ENCODE measurements at regions not wholly inside any gene's neighbourhood (a gene's known extent, or its start where the extent isn't known, plus 50 kb on each side); places are given as distances from the start of the nearest gene placed in this dataset.
"Not testable (repeated sequence)": the region's sequence is repeated elsewhere in the genome, so short reads cannot be mapped to it uniquely, and the experiment has no call there.

DNA sequence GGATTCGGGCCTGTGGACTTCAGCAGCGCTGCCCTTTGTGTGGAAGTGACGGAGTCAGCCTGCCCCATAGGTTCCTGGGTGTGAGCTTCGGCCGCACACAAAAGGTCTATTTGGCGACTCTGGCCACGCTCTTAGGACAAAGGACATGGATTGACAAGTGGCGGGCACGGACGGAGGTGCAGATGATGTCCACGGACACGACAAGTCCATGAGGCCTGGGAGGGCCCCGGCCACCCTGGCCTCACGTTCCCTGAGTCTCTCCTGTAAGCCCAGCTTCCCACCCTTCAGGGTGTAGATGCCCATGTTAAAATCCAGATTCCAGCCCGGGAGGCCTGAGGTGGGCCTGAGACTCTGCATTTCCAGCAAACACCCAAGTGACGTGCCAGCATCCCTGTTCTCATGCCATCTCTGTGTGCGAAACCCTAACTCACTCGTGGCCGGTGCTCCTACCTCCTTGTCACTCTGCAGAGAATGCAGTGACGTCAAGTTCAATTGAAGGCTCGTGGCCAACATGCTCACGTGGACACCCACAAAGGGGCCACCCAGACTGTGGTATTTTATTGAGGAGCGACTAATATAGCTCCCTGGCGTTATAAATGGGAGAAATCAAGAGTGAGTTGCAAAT is 111.7 kb downstream of the RTP5 start:
- DNase-seq (ENCODE audit: low read depth in 2 of 3, low spot score in 2 of 3): no peak

- no peak for DNase-seq (ENCODE audit: low read depth in 2 of 3, low spot score in 2 of 3)
Observed at GRCh38 chr2:241982706-241983570, 113.4 kb downstream of the RTP5 start.

- DNase-seq (ENCODE audit: low read depth in 2 of 3, low spot score in 2 of 3): no peak
Observed at GRCh38 chr2:241983571-241984270, 114.2 kb downstream of the RTP5 start.

GRCh38 chr2:241984271-241984655 is 114.7 kb downstream of the RTP5 start:
- DNase-seq (ENCODE audit: low read depth in 2 of 3, low spot score in 2 of 3): no peak

GRCh38 chr2:241984658-241985057 is 115.1 kb downstream of the RTP5 start:
- no peak for DNase-seq (ENCODE audit: low read depth in 2 of 3, low spot score in 2 of 3)

DNA sequence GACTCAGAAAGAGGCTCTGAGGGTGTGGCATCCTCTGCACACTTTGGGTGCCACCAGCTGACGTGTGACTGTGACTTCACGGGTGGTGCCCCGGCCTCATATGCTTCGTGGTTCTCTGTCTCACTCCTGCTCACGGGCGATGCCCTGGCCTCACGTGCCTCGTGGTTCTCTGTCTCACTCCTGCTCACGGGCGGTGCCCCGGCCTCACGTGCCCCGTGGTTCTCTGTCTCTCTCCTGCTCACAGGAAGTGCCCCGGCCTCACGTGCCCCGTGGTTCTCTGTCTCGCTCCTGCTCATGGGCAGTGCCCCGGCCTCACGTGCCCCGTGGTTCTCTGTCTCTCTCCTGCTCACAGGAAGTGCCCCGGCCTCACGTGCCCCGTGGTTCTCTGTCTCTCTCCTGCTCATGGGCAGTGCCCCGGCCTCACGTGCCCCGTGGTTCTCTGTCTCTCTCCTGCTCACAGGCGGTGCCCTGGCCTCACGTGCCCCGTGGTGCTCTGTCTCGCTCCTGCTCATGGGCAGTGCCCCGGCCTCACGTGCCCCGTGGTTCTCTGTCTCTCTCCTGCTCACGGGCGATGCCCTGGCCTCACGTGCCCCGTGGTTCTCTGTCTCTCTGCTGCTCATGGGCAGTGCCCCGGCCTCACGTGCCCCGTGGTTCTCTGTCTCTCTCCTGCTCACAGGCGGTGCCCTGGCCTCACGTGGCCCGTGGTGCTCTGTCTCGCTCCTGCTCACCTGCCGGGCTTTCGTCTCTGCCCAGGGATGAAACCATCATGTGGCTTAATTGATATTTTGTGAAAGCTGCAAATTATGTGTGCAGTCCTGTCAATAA is 115.8 kb downstream of the RTP5 start:
- DNase-seq (ENCODE audit: low read depth in 2 of 3, low spot score in 2 of 3): not testable (repeated sequence)

DNA sequence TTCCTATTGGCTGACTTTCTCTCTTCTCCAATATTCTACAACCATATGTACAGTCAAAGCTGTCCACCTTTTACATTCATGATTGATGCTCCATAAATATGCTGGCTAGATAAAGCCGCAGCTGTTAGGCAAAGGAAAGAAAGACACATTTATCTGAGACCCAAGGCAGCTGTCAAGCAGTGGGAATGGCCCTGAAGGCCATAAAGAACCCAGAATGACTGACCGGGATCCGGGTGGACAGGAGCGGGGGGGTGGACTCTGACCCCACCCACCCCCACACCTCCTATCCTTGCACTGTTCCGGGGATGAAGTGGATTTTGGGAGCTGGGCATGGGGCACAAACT is 116.4 kb downstream of the RTP5 start:
- no peak for DNase-seq (ENCODE audit: low read depth in 2 of 3, low spot score in 2 of 3)

DNA sequence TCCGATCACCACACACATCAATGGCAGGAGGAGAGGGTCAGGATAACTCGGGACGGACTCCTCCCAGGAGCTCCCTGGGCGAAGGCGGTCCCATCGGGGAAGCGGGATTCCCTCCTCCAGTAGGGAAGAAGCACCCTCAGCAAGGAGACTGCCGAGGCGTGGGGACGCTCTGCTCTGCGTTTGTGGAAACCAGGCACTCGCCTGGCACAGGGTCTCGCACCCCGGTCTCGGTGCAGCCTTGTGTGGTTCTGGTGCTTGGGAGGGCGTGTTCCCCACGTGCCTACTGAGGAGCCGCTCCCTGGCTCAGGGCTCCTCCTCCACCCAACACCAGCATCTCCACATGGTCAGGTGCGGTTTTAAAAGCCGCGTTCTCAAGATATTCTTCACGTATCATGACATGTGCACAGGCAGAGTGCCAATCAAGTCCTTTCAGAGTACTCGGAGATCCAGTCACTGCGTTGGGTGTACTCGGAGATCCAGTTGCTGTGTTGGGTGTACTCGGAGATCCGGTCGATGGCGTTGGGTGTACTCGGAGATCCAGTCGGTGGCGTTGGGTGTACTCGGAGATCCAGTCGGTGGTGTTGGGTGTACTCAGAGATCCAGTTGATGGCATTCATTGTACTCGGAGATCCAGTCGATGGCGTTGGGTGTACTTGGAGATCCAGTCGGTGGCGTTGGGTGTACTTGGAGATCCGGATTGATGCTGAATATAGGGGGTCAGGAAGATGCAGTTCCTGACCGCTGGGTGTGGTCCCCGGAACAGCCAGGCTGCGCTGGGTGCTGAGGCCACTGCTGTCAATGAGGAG is 117.5 kb downstream of the RTP5 start:
- no peak for DNase-seq (ENCODE audit: low read depth in 2 of 3, low spot score in 2 of 3)

- no peak for DNase-seq (ENCODE audit: low read depth in 2 of 3, low spot score in 2 of 3)
Observed at GRCh38 chr2:241987726-241988125, 118.2 kb downstream of the RTP5 start.

DNA sequence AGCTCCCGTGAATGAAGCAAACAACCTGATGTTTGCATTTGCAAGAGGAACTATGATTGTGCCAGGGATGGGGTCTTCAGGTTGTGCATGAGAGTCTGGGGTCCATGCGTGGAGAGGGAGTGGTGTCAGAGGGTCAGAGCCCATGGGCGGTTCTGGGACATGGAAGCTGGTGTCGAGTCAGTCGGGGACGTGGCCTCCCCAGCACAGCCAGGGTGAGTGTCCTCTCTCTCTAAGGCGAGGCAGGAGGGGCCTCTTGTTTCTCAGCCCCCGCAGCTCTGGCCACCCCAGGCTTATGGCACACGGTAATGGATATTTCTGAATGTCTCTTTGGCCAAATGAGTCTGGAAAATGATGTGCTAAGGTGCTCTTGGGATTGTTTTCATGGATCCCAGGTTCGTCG is 118.6 kb downstream of the RTP5 start:
- DNase-seq (ENCODE audit: low read depth in 2 of 3, low spot score in 2 of 3): no peak

- no peak for DNase-seq (ENCODE audit: low read depth in 2 of 3, low spot score in 2 of 3)
Observed at GRCh38 chr2:241989074-241989473, 119.5 kb downstream of the RTP5 start.

GRCh38 chr2:241990466-241990865 is 120.9 kb downstream of the RTP5 start:
- DNase-seq (ENCODE audit: low read depth in 2 of 3, low spot score in 2 of 3): no peak

DNA sequence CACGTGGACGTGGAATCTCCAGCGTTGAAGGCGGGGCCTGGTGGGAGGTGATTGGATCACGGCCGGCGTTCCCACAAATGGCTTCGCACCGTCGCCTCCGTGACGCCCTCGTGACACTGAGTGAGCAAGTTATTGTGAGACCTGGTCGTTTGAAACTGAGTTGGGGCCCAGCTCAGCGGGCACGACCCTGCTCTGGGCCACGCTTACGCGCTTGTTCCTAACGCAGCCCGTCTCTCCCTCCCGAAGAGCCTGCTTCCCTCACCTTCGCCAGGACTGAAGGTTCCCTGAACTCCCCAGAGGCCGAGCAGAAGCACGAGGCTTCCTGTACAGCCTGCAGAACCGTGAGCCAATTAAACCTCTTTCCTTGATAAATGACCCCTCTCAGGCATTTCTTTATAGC is 121.8 kb downstream of the RTP5 start:
- DNase-seq (ENCODE audit: low read depth in 2 of 3, low spot score in 2 of 3): no peak

- no peak for DNase-seq (ENCODE audit: low read depth in 2 of 3, low spot score in 2 of 3)
Observed at GRCh38 chr2:241992753-241993152, 123.2 kb downstream of the RTP5 start.

- no peak for DNase-seq (ENCODE audit: low read depth in 2 of 3, low spot score in 2 of 3)
Observed at GRCh38 chr2:241993386-241994005, 124.0 kb downstream of the RTP5 start.

DNA sequence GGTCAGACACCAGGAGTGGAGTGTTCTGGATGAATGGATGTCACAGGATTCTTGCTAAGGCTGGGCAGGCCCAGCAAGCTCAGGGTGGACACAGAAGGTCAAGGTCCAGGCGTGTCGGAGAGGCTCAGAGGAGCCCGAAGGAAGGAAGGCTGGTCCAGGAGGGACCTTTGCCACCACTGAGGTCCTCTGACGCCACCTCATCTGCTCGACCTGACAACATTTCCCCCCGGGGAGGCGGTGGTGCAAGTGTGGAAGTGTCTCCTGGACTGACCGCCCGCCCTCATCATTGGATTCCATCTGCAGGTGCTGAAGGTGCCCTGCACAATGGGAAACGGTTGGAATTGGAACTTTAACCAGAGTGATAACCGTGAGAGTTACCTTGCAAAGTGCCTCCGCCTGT is 124.6 kb downstream of the RTP5 start:
- no peak for DNase-seq (ENCODE audit: low read depth in 2 of 3, low spot score in 2 of 3)

- no peak for DNase-seq (ENCODE audit: low read depth in 2 of 3, low spot score in 2 of 3)
Observed at GRCh38 chr2:241994556-241995213, 125.2 kb downstream of the RTP5 start.

DNA sequence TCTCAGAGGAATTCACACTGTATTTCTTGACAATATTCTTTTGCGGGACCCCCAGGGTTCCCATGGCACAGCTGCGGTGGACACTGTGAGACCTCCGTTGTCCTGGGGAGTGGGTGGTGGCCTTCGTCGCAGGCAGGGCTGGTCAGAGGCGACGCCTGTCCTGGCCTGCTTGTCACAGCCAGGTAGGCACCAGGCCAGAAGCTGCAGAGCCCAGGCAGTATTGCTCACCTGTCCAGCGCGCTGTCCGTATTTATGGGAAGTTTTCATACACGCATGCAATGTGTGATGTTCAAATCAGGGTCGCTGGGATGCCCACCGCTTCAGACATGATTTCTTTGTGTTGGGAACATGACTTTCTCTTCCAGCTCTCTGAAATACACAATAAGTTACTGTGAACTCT is 126.6 kb downstream of the RTP5 start:
- DNase-seq (ENCODE audit: low read depth in 2 of 3, low spot score in 2 of 3): no peak

DNA sequence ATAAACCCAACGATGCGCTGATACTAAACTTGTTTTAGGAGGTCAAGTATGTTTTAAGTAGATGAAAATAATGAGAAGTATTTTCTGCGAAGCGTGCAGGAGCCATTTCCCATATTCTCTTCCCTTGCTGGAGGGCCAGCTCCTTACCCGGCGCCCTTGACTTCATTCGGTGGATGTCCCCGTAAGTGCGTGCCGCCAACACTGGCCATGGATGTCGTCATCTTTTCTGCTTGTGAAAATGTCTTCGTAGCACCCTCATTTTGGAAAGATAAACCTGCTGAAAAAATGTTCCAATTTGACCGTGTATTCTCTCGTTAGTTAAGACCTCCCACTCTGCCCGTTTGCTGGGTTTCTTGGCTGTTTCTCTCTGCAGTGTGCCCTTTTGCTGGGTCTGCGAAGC is 127.5 kb downstream of the RTP5 start:
- DNase-seq (ENCODE audit: low read depth in 2 of 3, low spot score in 2 of 3): no peak

GRCh38 chr2:241999184-241999583 is 129.7 kb downstream of the RTP5 start:
- DNase-seq (ENCODE audit: low read depth in 2 of 3, low spot score in 2 of 3): no peak

Measured in activated CD8-positive, alpha-beta memory T cell treated with anti-CD3 and anti-CD28 coated beads for 48 hours (primary cell).